SK-N-SH treated with all-trans-retinoic acid at 6 μM for 48 hours (cell line): ENCODE measurements at regions not wholly inside any gene's neighbourhood (a gene's known extent, or its start where the extent isn't known, plus 50 kb on each side); places are given as distances from the start of the nearest gene placed in this dataset.

Experiments
- ATAC-seq: fragments of 200-7000 bp; cut with Tn5 transposase; 3 replicates; pipeline ENCODE4 v1.9.1; 2020; ENCODE audit warnings: mild to moderate bottlenecking, moderate library complexity
- ARNTL ChIP-seq: fragments of 450-650 bp; formaldehyde crosslinking; IDR thresholded peaks from 2 replicates; pipeline ENCODE4 v1.5.0; 2020; ENCODE audit warnings: low read depth, mild to moderate bottlenecking, moderate library complexity, borderline replicate concordance
- BACH2 ChIP-seq: fragments of 250-450 bp; sonication (Bioruptor Pico); IDR thresholded peaks from 2 replicates; pipeline ENCODE4 v1.9.0; 2021; ENCODE audit warnings: mild to moderate bottlenecking, borderline replicate concordance
- CSRNP3 ChIP-seq: fragments of 250-450 bp; sonication (Bioruptor Pico); IDR thresholded peaks from 2 replicates; pipeline ENCODE4 v1.5.1; 2021; ENCODE audit warnings: mild to moderate bottlenecking, moderate library complexity
- ESRRG ChIP-seq: fragments of 250-450 bp; sonication (Bioruptor Pico); IDR thresholded peaks from 2 replicates; pipeline ENCODE4 v1.6.1; 2021; ENCODE audit warnings: mild to moderate bottlenecking
- GLIS3 ChIP-seq: fragments of 250-450 bp; sonication (Bioruptor Pico); IDR thresholded peaks from 2 replicates; pipeline ENCODE4 v1.5.0; 2020; ENCODE audit warnings: mild to moderate bottlenecking, moderate library complexity
- ISL1 ChIP-seq: fragments of 250-450 bp; sonication (Bioruptor Pico); IDR thresholded peaks from 2 replicates; pipeline ENCODE4 v2.1.2; 2022; ENCODE audit warnings: mild to moderate bottlenecking, moderate library complexity
- OSR1 ChIP-seq: fragments of 250-450 bp; sonication (Bioruptor Pico); IDR thresholded peaks from 2 replicates; pipeline ENCODE4 v1.8.0; 2022; ENCODE audit warnings: moderate library complexity, mild to moderate bottlenecking, inconsistent platforms
- POU6F1 ChIP-seq: fragments of 250-450 bp; sonication (Bioruptor Pico); IDR thresholded peaks from 2 replicates; pipeline ENCODE4 v1.8.0; 2021; ENCODE audit warnings: low read depth, mild to moderate bottlenecking, moderate library complexity, borderline replicate concordance
- PPARA ChIP-seq: fragments of 250-450 bp; sonication (Bioruptor Pico); IDR thresholded peaks from 2 replicates; pipeline ENCODE4 v1.5.0; 2020; ENCODE audit warnings: mild to moderate bottlenecking, borderline replicate concordance
- RARB ChIP-seq: fragments of 250-450 bp; sonication (Bioruptor Pico); IDR thresholded peaks from 2 replicates; pipeline ENCODE4 v1.8.0; 2021; ENCODE audit warnings: mild to moderate bottlenecking, moderate library complexity
- SNAI2 ChIP-seq: fragments of 250-450 bp; sonication (Bioruptor Pico); IDR thresholded peaks from 2 replicates; pipeline ENCODE4 v1.5.0; 2020; ENCODE audit warnings: mild to moderate bottlenecking, moderate library complexity
- TOX ChIP-seq: fragments of 250-450 bp; sonication (Bioruptor Pico); IDR thresholded peaks from 2 replicates; pipeline ENCODE4 v1.8.0; 2021; ENCODE audit warnings: mild to moderate bottlenecking, moderate library complexity, borderline replicate concordance
- TSHZ2 ChIP-seq: fragments of 250-450 bp; sonication (Bioruptor Pico); IDR thresholded peaks from 2 replicates; pipeline ENCODE4 v1.5.0; 2020; ENCODE audit warnings: mild to moderate bottlenecking, moderate library complexity
- ZC3H10 ChIP-seq: fragments of 250-450 bp; sonication (Bioruptor Pico); IDR thresholded peaks from 2 replicates; pipeline ENCODE4 v1.5.1; 2021; ENCODE audit warnings: mild to moderate bottlenecking, moderate library complexity
- ZFP3 ChIP-seq: fragments of 250-450 bp; sonication (Bioruptor Pico); IDR thresholded peaks from 2 replicates; pipeline ENCODE4 v1.5.0; 2020; ENCODE audit warnings: mild to moderate bottlenecking, moderate library complexity
- ZFP30 ChIP-seq: fragments of 450-650 bp; formaldehyde crosslinking; IDR thresholded peaks from 2 replicates; pipeline ENCODE4 v1.5.0; 2022; ENCODE audit warnings: mild to moderate bottlenecking, moderate library complexity
- ZNF565 ChIP-seq: fragments of 450-650 bp; formaldehyde crosslinking; conservative IDR thresholded peaks from 2 replicates; pipeline ENCODE4 v1.5.0; 2020; ENCODE audit warnings: low read depth, mild to moderate bottlenecking, moderate library complexity
- ZNF70 ChIP-seq: fragments of 450-650 bp; formaldehyde crosslinking; IDR thresholded peaks from 2 replicates; pipeline ENCODE4 v1.5.0; 2020; ENCODE audit warnings: mild to moderate bottlenecking, moderate library complexity
- ZNF8 ChIP-seq: fragments of 450-650 bp; formaldehyde crosslinking; IDR thresholded peaks from 2 replicates; pipeline ENCODE4 v1.5.0; 2020; ENCODE audit warnings: mild to moderate bottlenecking, moderate library complexity
- TF ChIP-seq, protein P1 (sequence below): fragments of 250-450 bp; sonication (Bioruptor Pico); IDR thresholded peaks from 2 replicates; pipeline ENCODE4 v1.8.0; 2020; ENCODE audit warnings: mild to moderate bottlenecking, moderate library complexity, borderline replicate concordance

DNA sequence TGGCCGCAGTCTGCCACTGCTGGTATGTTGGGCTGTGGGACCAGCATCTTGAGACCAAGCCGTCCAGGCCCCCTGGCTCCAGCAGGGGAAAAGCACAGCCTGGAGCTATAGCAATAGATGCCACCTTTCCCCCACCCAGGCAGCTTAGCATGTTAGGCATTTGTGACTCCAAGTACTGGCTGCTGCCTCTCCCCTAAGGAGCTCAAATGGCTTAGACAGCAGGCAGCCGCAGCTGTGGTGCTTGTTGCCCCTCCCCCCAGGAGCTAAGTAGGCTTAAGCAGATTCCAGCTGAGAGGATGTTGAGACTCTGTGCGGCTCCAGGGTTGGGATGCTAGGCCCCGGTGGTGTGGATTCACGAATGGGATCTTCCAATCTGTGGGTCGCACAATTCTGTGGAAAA lies 88.8 kb upstream of the ANKFN1 start:
- TF ChIP-seq ZFP30 (no peak), ARNTL (no peak), POU6F1 (CRISPR knock-in tag) (no peak), ZNF70 (CRISPR knock-in tag) (no peak), ZNF8 (CRISPR knock-in tag) (no peak), TOX (no peak), ZFP3 (no peak), ZC3H10 (CRISPR knock-in tag) (no peak), ZNF565 (CRISPR knock-in tag) (no peak), SNAI2 (CRISPR knock-in tag) (no peak), GLIS3 (CRISPR knock-in tag) (no peak), CSRNP3 (CRISPR knock-in tag) (no peak), ISL1 (CRISPR knock-in tag) (no peak), OSR1 (CRISPR knock-in tag) (no peak), PPARA (CRISPR knock-in tag) (no peak), BACH2 (CRISPR knock-in tag) (no peak)
- no peak for ATAC-seq

DNA sequence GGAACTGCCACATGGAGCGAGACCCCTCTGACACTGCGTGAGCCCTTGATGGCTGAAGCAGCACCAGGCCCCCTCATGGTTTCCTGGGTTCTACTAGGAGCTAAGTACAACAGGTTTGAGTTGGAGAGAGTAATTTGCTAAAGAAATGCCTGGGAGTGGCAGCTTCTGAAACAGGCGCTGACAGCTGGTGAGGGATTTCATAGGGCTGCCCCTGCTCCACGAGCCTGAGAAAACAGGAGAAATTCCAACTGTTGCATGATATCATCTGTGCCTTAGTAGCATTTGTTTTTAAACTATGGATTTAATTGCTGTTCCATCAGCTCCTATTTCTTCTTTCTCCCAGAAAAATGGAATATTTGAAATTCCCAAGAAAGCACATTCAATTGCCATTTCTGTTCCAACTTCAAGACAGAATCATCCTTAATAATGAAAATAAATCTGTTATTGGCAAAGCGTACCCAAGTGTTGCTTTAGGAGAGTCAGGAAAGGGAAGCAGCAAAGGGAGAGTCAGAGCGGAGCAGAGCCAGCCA lies 78.8 kb upstream of the ANKFN1 start:
- TF ChIP-seq BACH2 (CRISPR knock-in tag) (no peak), POU6F1 (CRISPR knock-in tag) (no peak), ZFP30 (no peak), ISL1 (CRISPR knock-in tag) (no peak), ZNF8 (CRISPR knock-in tag) (no peak), GLIS3 (CRISPR knock-in tag) (no peak), ZFP3 (no peak), ZNF565 (CRISPR knock-in tag) (no peak), TOX (no peak), SNAI2 (CRISPR knock-in tag) (no peak), PPARA (CRISPR knock-in tag) (no peak), ZC3H10 (CRISPR knock-in tag) (no peak), RARB (CRISPR knock-in tag) (no peak), TSHZ2 (no peak)
- TF ChIP-seq, protein P1, sequence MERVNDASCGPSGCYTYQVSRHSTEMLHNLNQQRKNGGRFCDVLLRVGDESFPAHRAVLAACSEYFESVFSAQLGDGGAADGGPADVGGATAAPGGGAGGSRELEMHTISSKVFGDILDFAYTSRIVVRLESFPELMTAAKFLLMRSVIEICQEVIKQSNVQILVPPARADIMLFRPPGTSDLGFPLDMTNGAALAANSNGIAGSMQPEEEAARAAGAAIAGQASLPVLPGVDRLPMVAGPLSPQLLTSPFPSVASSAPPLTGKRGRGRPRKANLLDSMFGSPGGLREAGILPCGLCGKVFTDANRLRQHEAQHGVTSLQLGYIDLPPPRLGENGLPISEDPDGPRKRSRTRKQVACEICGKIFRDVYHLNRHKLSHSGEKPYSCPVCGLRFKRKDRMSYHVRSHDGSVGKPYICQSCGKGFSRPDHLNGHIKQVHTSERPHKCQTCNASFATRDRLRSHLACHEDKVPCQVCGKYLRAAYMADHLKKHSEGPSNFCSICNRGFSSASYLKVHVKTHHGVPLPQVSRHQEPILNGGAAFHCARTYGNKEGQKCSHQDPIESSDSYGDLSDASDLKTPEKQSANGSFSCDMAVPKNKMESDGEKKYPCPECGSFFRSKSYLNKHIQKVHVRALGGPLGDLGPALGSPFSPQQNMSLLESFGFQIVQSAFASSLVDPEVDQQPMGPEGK (CRISPR knock-in tag), result no peak
- ATAC-seq, result no peak

- no peak for ATAC-seq
- TF ChIP-seq SNAI2 (CRISPR knock-in tag) (no peak), ZFP30 (no peak), TOX (no peak), ESRRG (no peak), OSR1 (CRISPR knock-in tag) (no peak), ISL1 (CRISPR knock-in tag) (no peak)
Observed at GRCh38 chr17:56076980-56077379, 76.3 kb upstream of the ANKFN1 start.
